HG03342 (cell line): ENCODE measurements at regions not wholly inside any gene's neighbourhood (a gene's known extent, or its start where the extent isn't known, plus 50 kb on each side); places are given as distances from the start of the nearest gene placed in this dataset.

Experiments
- ATAC-seq: cut with Tn5 transposase; IDR thresholded peaks from one replicate; pipeline ENCODE4 v1.9.1; 2021; ENCODE audit warnings: mild to moderate bottlenecking, moderate library complexity; ENCODE audit not compliant: unreplicated experiment

GRCh38 chr7:15782656-15783055 lies 96.2 kb upstream of the MEOX2 start:
- ATAC-seq = no peak

- no peak for ATAC-seq
Observed at GRCh38 chr7:15781944-15782343, 95.5 kb upstream of the MEOX2 start.

- no peak for ATAC-seq
Observed at GRCh38 chr7:15780271-15780670, 93.8 kb upstream of the MEOX2 start.

GRCh38 chr7:15778191-15778590 lies 91.7 kb upstream of the MEOX2 start:
- no peak for ATAC-seq

- no peak for ATAC-seq
Observed at GRCh38 chr7:15765753-15766152, 79.3 kb upstream of the MEOX2 start.

- no peak for ATAC-seq
Observed at GRCh38 chr7:15764851-15765382, 78.4 kb upstream of the MEOX2 start.

- no peak for ATAC-seq
Observed at GRCh38 chr7:15764010-15764409, 77.5 kb upstream of the MEOX2 start.

GRCh38 chr7:15757041-15758000 lies 70.8 kb upstream of the MEOX2 start:
- ATAC-seq = no peak

GRCh38 chr7:15755061-15755460 lies 68.6 kb upstream of the MEOX2 start:
- no peak for ATAC-seq

GRCh38 chr7:15753887-15754579 lies 67.5 kb upstream of the MEOX2 start:
- no peak for ATAC-seq

- ATAC-seq = no peak
Observed at GRCh38 chr7:15752377-15752776, 65.9 kb upstream of the MEOX2 start.

GRCh38 chr7:15751191-15751701 lies 64.8 kb upstream of the MEOX2 start:
- ATAC-seq = no peak

GRCh38 chr7:15750727-15751126 lies 64.2 kb upstream of the MEOX2 start:
- ATAC-seq = no peak

- no peak for ATAC-seq
Observed at GRCh38 chr7:15749631-15750030, 63.1 kb upstream of the MEOX2 start.

GRCh38 chr7:15747712-15748111 lies 61.2 kb upstream of the MEOX2 start:
- ATAC-seq = no peak

GRCh38 chr7:15747301-15747700 lies 60.8 kb upstream of the MEOX2 start:
- no peak for ATAC-seq

GRCh38 chr7:15743926-15744480 lies 57.5 kb upstream of the MEOX2 start:
- ATAC-seq = no peak

GRCh38 chr7:15737601-15738000 lies 51.1 kb upstream of the MEOX2 start:
- ATAC-seq = no peak
